HG02981 (cell line): ENCODE measurements at regions not wholly inside any gene's neighbourhood (a gene's known extent, or its start where the extent isn't known, plus 50 kb on each side); places are given as distances from the start of the nearest gene placed in this dataset.

Source experiments
- ATAC-seq: cut with Tn5 transposase; IDR thresholded peaks from one replicate; pipeline ENCODE4 v1.9.1; 2021; ENCODE audit warnings: mild to moderate bottlenecking, moderate library complexity; ENCODE audit not compliant: unreplicated experiment

DNA sequence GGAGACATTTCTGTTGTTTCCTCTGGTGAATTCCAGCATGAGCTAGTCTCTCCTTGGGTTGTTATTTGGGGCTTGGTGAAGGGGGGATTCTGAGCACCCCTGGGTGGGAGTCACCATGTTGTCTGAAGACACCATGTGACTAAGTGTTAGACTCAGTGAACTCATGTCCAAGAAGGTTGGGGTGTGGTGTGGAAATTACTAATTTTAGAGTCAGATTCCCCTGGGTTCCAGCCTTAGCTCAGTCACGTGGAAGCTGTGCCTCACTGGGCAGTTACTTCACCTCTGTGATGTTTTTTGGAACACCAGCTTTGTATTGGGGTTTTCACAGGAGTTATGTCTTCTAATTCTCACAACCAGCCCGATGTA lies 171.5 kb downstream of the RPLP1 start:
- no peak for ATAC-seq

DNA sequence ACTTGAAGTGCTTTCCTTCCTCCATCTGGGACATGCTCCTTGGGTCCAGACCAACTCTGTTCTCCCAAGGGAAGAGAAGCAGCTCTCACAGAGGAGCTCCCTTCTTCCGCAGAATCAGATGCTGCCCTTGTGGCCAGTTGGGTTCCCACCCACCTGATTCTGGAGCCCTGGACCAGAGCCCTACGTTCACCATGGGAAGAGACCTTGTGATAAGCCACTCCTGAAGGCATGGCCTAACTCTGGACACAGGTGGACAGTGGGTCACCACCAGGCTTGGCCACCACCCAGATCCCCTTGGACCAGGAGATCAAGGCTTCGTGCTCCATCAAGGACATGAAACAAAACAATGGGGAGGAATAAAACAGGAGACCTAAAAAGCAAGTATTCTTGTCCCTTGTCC lies 172.2 kb downstream of the RPLP1 start:
- no peak for ATAC-seq

DNA sequence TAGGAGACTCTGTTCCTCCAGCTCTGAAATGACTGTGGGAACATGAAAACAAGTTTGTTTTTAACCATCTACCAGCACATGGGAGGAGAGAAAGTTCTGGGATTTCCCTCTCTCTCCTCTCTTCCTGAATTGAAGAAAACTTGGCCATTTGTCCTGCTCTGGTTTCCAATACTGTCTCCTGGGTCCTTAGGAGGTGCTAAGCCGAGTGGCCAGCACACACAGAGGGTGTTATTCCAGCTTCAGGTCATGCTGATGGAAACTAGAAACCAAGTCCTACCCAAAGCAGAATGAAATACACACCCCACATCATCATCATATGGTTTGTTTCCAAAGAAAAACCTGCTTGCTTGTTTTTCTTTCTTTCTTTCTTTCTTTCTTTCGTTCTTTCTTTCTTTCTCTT lies 172.7 kb downstream of the RPLP1 start:
- no peak for ATAC-seq

DNA sequence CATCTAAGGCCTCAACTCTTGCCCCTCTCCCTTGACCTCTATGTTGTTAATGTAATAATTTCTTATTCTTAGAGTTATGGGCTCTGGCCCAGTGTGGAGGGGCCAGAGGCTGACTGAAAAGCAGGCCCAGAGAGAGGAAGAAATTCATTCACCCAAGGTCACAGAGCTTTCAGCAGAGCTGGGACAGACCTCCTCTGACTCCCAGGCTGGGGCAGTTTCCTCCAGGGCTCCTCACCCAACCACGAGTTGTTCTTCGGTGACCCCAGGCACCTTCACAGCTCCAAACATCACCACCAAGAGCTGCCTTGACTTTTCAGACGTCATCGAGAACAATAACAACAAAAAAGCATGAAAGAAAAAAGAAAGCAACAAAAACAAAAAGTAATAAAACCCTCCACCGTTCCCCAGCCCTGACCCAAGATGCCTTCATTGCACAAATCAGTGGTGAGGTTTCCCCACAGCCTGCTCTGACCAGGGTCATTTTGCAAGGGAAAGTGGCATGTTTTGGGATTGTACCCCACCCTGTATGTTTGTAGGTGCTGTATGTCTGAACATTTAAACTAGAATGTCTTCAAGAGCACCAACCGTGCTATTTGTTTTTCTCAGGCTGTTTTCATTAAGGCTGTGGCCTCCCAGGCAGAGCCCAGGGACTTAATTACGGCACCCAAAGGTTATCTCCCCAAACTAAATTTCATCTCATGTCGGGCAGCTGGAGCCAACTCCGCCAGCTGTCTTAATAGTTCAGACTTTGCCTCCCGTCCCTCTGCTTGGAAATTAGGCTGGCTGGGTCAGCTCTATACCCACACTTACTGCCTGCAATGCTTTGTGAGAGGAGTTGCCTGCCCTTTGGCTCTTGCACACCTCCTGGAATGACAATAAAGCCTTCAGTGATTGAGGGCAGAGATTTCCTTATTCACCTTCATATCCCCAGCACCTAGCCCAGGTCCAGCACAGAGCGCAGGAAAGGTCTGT lies 173.8 kb downstream of the RPLP1 start:
- no peak for ATAC-seq

DNA sequence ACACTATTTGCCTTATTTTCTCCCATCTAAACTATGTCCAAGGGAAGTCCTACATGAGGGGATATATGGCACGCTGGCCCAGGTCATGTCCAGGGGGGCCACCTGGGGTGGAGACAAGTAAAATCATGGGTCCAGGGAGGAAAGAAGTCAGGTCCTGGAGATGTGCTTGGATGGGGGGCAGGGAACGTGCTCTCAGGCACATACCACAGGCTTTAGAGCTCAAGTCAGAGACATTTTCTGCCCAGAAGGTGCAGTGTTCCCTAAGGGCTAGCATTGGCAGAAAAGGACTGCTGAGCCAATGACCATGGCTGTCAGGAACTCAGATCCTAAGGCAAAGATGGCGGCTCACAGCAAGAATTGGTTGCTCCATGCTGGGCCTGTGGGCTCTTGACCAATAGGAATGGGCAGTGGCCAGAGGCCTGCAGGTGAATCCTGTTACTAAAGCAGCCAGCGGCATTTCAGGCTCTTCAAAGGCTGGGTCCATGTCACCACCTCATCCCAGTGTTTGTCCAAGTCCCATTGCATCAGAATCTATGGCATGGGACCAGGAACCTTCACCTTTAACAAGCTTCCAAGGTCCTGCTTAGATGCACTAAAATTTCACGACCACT lies 175.0 kb downstream of the RPLP1 start:
- ATAC-seq: no peak

DNA sequence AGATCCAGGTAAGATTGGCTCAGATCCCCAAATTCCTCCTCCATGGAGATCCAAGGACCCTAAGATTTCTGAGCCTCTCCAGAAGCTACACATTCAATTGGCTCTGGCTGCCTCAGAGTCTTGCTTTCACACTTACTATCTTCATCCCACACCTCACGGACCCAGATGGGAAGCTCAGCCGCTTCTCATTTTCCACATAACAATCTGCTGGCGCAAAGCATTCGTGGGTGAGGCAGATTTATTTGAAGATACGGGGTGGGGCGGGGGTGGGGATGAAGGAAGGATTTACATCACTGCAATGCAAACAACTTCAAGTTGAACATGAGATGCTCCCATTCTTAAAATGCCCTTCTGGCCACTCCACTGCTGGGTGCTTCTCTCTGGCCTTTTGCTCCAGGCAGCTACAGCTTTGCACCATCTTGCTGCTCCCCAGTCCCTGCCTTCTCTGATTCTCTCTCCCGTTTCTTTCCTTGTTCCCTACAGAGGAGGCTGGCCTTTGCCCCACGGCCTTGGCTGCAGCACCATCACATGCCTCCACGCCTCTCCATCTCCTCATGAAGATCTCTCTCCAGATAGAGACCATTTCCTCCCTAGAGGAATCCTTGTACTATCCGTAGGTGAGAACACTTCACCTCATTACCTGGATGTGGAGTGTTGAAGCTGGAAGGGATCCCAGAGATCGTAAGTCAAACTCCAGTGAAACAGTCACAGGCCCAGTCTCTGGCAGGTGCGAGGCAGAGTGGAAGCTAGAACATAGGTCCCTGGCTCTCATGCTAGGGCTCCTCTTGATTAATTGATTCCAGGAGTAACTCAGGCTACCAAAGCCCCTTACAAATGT lies 175.9 kb downstream of the RPLP1 start:
- ATAC-seq: no peak

DNA sequence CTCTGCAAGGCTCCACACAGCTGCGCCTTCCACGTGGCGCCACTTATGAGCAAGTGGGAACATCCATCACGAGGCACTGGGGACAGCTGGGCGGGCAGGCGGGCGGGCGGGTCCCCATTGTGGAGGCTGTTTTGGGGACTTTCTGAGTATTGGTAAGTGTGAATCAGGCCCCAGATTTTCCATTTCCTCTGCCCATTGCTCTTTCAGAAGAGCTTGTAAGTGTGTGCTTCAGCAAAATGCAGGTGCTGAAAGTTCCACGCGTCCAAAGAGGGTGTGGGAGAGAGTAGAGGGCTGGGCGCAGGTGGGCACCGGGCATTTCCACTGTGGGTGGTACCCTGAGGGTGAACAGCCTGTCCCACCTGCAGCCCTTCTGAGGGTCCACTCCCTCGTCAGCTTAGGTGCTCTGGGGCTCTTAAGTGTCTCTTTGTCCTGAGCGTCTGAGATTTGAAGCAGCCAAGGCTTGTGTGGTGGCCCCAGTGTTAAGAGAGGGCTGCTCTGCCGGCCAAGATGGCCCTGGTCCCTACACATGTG lies 177.1 kb downstream of the RPLP1 start:
- ATAC-seq: no peak

DNA sequence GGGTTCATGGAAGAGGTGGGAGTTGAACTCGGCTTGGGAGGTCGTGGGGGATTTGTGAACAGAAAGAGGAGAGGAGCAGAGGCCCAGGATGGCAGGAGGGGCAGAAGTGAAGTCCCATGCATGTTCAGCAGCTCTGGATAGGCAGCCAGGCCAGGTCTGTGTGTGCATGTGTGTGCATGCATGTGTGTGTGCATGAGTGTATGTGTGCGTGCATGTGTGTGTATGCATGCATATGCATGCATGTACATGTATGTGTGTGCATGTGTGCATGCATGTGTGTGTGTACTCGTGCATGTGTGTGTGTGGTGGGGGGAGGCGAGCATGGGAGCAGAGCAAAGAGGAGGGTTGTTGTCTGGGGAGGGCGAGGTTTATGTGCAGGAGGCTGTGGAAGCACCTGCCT lies 178.4 kb downstream of the RPLP1 start:
- ATAC-seq: no peak

DNA sequence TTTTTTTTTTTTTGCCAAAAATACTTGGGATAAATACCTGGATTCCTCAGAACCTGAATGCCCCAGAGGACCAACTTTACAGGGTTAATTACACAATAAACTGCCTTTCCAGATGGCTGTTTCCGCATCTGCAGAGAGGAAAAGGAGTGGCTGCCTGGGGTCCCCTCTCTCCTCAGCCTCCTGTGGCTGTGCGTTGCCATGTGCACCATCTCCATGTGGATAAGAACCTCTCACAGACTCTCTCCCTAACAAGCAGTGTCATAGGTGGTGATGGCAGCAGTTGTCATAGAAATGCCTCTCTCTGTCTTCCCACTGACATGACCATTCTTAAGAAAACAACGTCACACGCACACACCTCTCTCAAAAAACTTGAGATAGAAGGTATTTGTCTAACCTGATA lies 179.4 kb downstream of the RPLP1 start:
- no peak for ATAC-seq

DNA sequence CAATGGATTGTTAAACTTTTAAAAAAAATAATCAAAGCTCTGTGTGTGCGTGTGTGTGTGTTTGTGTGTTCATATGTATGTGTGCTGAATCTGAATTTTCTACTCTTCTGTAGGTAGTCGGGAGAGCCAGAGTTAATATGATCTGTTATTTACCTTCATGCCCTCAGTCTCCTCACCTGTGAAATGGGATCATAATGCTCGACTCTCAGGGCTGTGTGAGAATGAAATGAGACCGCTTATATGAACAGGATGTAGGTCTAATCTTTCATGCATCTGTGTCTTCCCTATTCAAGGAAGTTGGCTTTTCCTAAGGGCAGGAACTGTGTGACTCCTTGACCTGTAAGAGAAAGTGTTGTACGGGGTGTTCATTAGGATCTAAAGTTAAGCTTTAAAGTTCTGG lies 182.2 kb downstream of the RPLP1 start:
- no peak for ATAC-seq

DNA sequence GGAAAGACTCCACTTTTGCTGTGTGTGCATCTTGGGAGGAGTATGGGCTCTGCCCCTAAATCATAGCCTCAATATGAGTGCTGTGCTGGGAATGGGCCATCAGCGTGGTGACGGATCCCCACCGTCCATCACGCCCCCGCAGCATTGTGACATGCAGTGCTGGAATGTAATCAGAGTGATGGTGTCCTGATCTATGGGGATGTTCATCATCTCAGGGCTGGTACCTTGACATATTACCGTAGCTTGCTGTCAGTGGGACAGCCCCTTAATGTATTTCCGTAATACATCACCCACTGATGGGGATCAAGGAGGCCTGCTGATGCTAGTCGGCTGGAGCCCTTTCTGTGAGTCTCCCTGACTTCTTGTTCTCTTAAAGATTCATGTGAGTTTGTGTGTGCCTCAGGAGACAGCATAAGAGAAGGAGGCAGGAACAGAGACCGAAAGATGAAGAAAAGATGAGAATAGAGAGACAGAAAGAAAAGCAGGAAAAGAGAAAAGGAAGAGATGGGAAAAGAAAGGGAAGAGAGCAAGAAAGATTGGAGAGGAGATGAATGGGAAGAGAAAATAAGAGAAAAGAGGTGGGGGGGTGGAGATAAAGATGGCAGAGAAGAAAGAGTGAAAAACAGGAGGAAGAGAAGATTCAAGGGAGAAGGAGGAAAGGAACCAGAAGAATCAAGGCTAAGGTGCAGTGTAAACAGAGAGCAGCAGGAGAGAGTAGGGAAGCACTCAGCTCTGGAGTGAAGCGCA lies 183.7 kb downstream of the RPLP1 start:
- ATAC-seq: no peak

DNA sequence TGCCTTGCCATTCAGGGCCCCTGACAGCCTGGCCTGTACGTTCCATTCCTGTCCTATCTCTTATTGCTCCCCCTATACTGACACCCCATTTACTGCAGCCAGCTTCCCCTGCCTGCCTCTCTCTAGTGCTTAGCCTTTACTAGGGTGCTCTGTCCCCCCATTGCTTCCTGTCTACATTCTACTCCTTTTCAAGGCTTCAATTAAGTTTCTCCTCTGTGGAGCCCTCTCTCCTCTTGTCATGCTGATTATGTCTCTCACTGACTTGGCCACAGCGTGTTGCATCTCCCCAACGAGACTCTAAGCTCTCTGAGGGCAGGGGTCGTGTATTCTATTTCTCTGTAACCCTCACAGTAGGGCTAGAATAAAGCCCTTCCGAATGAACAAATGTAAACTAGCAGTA lies 185.2 kb downstream of the RPLP1 start:
- ATAC-seq: no peak

DNA sequence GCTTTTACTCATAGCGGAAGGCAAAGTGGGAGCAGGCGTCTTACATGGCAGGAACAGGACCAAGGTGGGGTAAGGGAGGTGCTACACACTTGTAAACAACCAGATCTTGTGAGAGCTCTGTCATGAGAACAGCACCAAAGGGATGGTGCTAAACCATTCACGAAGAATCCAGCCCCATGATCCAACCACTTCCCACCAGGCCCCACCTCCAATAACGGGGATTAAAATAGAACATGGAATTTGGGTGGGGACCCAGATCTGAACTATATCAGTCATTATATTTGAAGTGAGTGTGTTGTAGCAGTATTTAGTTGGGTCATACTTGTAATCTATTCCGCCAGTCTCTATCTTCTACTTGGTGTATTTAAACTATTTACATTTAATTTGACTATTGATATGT lies 190.9 kb downstream of the RPLP1 start:
- ATAC-seq: no peak

DNA sequence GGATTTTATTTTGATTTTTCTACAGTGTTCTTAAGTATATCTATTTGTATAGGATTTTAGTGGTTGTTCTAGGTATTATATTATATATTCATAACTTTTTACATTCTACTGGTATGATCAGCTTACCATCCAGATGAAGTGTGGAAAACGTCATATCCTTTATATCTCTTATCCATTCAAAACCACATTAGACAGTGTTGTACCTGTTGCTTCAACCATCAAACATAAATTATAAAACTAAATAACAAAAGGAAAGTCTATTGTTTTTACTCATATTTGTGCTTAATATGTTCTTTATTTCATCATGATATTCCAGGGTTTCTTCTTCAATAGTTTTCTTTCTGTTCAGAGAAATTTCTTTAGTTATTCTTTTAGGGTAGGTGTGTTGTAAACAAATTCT lies 191.4 kb downstream of the RPLP1 start:
- ATAC-seq: no peak

DNA sequence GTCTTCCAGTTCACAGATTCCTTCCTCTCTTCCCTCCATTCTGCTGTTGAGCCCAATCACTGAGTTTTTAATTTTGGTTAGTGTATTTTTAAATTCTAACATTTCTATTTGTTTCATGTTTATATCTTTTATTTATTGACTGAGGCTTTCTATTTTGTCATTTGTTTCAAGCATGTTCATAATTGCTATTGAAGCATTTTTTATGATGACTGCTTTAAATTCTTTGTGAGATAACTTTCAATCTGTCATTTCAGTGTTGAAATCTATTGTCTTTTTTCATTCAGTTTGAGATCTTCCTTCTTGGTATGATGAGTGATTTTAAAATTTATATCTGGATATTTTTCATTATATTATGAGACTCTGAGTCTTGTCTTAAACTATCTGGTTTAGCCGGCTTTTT lies 192.3 kb downstream of the RPLP1 start:
- ATAC-seq: no peak

DNA sequence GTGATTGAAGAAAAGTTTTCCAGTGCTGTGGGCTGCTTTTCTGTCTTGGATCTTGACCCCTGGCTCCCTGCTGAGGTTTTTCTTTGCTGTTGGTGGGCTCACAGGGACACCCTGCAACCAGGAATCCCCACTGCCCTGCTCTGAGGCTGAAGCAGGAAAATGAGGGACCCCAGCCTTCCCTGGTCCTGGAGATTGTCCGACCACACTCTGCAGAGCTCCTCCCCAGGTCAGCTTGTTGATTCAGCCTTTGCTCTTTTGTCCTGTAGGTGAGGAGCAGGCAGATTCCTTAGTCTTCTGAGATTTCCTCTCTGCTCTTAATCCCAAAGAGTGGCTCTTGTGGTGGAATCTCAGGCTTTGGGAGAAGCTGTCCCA lies 194.5 kb downstream of the RPLP1 start:
- no peak for ATAC-seq

DNA sequence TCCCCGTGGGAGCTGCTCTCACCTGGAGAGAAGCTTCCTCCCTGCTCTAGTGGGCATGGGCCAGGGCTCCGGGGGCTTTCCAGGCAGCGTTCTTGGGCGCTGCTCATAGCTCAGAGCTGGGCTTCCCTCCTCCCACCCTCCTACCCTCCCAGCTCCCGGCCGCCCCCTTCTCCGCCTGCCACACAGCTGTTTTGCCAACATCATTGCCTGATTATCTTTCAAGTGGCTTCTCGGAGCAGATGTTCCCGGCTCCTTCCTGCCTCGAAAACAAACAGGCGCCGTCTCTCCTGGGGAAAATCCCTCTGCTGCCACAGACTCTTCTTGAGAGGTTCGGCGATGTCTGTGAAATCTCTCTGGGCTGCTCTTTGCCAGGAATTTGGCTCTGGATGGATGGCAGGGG lies 195.6 kb downstream of the RPLP1 start:
- ATAC-seq: no peak

DNA sequence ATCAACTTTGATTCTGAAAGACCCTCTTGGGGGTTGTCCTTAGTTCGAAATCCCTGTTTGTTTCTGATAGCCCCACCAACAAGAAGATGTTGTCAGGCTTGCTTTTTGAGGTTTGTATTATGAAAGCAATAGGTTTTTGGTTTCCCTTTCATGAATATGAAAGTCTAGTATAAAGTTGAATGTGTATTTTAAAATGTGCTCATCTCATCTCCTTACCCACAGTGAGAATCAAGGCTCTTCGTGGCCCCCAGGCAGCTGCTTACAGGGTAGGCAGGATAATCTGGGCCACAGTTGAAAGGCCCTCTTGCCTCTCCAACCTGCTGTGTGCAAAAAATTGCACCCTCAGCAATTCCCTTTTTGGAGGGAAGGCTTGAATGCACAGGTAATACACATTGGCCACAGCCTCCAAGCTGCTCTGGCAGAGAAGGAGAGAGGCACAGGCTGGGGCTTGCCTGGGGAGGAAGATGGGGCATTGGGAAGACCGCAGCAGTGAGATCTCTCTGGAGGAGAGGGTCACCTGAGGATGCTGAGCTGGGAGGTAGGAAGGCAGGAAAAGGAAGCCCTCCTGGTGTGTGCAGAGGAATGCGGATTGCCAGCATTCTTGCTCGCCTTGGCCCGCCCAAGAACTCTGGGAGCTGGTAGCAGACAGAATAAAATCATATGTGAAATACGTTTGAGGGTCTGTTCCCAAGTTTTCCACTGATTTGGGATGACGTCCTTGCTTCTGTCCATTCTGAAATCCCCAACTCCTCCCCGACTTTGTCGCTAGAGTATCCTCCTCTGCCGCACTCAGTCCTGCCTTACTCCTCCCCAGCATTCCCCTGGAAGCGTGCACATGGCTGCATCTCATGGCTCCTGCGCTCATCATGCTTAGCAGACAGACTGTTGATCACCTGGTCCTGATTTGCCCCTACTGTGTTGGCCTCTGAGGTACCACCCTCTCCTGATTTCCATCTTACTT lies 196.4 kb downstream of the RPLP1 start:
- no peak for ATAC-seq

DNA sequence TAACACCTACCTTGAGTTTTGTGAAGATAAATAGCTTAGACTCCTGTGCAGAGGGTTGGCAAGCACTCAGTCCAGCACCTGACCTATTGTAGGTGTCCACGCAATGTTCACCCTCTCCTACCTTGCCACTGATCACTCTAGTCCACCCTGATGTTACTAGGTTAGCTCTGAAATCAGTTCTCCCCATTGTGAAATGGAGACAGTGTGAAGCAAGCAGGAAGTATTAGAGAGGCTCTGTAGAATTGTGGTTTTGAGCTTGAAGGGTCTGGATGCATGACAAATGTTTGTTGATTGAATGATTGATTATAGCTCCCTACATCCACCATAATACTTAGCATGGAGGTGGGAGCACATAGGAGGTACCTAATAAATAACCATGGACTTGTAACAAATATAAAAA lies 199.7 kb downstream of the RPLP1 start:
- no peak for ATAC-seq
